Adrenal gland (tissue), 5 donors: ENCODE measurements at regions not wholly inside any gene's neighbourhood (a gene's known extent, or its start where the extent isn't known, plus 50 kb on each side); places are given as distances from the start of the nearest gene placed in this dataset.

ENCODE experiments used
- POLR2A ChIP-seq, 2 donors: fragments of 450-650 bp; IDR thresholded peaks; one replicate each; pipeline ENCODE4 v1.6.1; 2017; ENCODE audit warnings: antibody characterized with exemption in 2 of 2, mild to moderate bottlenecking in 2 of 2, moderate library complexity in 1 of 2
- TF ChIP-seq, protein P1 (sequence below), 6 experiments: fragments of 450-650 bp in 4 of 6; fragments of 200-600 bp in 2 of 6; sonication (generic) in 1 of 6; IDR thresholded peaks; 1 replicate in 5 of 6; 2 replicates in 1 of 6; pipeline versions ENCODE4 v1.5.1 to v1.8.0; 2016 to 2021; ENCODE audit warnings: antibody characterized with exemption in 6 of 6, mild to moderate bottlenecking in 2 of 6, moderate library complexity in 1 of 6
- donor health status: DM: no; HTN: no; CAD: no.

- TF ChIP-seq, protein P1, sequence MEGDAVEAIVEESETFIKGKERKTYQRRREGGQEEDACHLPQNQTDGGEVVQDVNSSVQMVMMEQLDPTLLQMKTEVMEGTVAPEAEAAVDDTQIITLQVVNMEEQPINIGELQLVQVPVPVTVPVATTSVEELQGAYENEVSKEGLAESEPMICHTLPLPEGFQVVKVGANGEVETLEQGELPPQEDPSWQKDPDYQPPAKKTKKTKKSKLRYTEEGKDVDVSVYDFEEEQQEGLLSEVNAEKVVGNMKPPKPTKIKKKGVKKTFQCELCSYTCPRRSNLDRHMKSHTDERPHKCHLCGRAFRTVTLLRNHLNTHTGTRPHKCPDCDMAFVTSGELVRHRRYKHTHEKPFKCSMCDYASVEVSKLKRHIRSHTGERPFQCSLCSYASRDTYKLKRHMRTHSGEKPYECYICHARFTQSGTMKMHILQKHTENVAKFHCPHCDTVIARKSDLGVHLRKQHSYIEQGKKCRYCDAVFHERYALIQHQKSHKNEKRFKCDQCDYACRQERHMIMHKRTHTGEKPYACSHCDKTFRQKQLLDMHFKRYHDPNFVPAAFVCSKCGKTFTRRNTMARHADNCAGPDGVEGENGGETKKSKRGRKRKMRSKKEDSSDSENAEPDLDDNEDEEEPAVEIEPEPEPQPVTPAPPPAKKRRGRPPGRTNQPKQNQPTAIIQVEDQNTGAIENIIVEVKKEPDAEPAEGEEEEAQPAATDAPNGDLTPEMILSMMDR (IDR thresholded peaks at IDR 0.05), result no peak
- TF ChIP-seq POLR2A (IDR thresholded peaks at IDR 0.05), result no peak
Observed at GRCh38 chr10:64093304-64093703, 572.1 kb downstream of the REEP3 start.
